Uterus (tissue), 3 donors: ENCODE measurements at regions not wholly inside any gene's neighbourhood (a gene's known extent, or its start where the extent isn't known, plus 50 kb on each side); places are given as distances from the start of the nearest gene placed in this dataset.

ENCODE experiments used
- DNase-seq, 2 donors: peaks; one replicate each; pipeline ENCODE4 v3.0.0-alpha.2; 2019 to 2020
- H3K27ac ChIP-seq, 2 donors: fragments of 200-600 bp; sonication (generic); 1 replicate in 1 of 2; 2 replicates in 1 of 2; pipeline ENCODE4 v1.5.1; 2016 to 2018
- H3K27me3 ChIP-seq, 2 donors: fragments of 200-600 bp; sonication (generic); one replicate each; pipeline ENCODE4 v1.5.1; 2018 to 2019; ENCODE audit warnings: control low read depth in 1 of 2
- H3K36me3 ChIP-seq, 2 donors: fragments of 200-600 bp; sonication (generic); one replicate each; pipeline ENCODE4 v1.5.1; 2019; ENCODE audit warnings: control low read depth in 1 of 2
- H3K4me1 ChIP-seq, 2 donors: fragments of 200-600 bp; sonication (generic); one replicate each; pipeline ENCODE4 v1.5.1; 2018 to 2019; ENCODE audit warnings: control low read depth in 1 of 2
- H3K4me3 ChIP-seq, 2 donors: fragments of 200-600 bp; sonication (generic); 1 replicate in 1 of 2; 2 replicates in 1 of 2; pipeline ENCODE4 v1.5.1; 2018 to 2019; ENCODE audit warnings: mild to moderate bottlenecking in 1 of 2
- H3K9me3 ChIP-seq, 2 donors: fragments of 200-600 bp; sonication (generic); one replicate each; pipeline ENCODE4 v1.5.1; 2019; ENCODE audit warnings: control low read depth in 1 of 2
- CTCF ChIP-seq, 4 experiments: fragments of 200-600 bp in 2 of 4; fragments of 450-650 bp in 2 of 4; sonication (generic) in 2 of 4; IDR thresholded peaks; one replicate each; pipeline ENCODE4 v1.5.1; 2016 to 2019; ENCODE audit warnings: antibody characterized with exemption in 4 of 4, mild to moderate bottlenecking in 2 of 4, moderate library complexity in 1 of 4
- POLR2A ChIP-seq, 2 donors: fragments of 450-650 bp; IDR thresholded peaks; one replicate each; pipeline ENCODE4 v1.6.1; 2016; ENCODE audit warnings: antibody characterized with exemption in 2 of 2, mild to moderate bottlenecking in 1 of 2, moderate library complexity in 1 of 2
- intact Hi-C: fragments of 100-400 bp; cut with DNase I; formaldehyde crosslinking; loops from one replicate; pipeline ENCODE4 v1.15.1; 2023; ENCODE audit warnings: low total_unique reads
- donor health status: DM: yes; HTN: yes; CAD: no.

- intact Hi-C loops = no loop called here
- Histone ChIP-seq H3K36me3 (no peaks in the 10 kb centered on the region), H3K4me1 (no peaks in the 10 kb centered on the region), H3K4me3 (no peak overlapping the region), H3K27me3 (no peaks in the 10 kb centered on the region), H3K9me3 (no peaks in the 10 kb centered on the region), H3K27ac (no peak overlapping the region)
- no peak for DNase-seq
- TF ChIP-seq POLR2A (IDR thresholded peaks at IDR 0.05) = no peak
- TF ChIP-seq CTCF (IDR thresholded peaks at IDR 0.05) = no peak
Measured at GRCh38 chr3:187550446-187550845, 119.7 kb downstream of the SST start.

- TF ChIP-seq POLR2A (IDR thresholded peaks at IDR 0.05) (no peak), CTCF (IDR thresholded peaks at IDR 0.05) (no peak)
- DNase-seq = no peak
- Histone ChIP-seq H3K27ac (no peak overlapping the region), H3K4me3 (no peak overlapping the region), H3K27me3 (no peaks in the 10 kb centered on the region), H3K36me3 (no peaks in the 10 kb centered on the region), H3K9me3 (no peaks in the 10 kb centered on the region), H3K4me1 (no peaks in the 10 kb centered on the region)
- intact Hi-C loops = no loop called here
Measured at GRCh38 chr3:187545366-187545765, 124.8 kb downstream of the SST start.

GRCh38 chr3:187544326-187544725, 125.9 kb downstream of the SST start:
- TF ChIP-seq CTCF (IDR thresholded peaks at IDR 0.05) (no peak), POLR2A (IDR thresholded peaks at IDR 0.05) (no peak)

GRCh38 chr3:187540847-187541246, 129.3 kb downstream of the SST start:
- no peaks in the 10 kb centered on the region for H3K9me3 ChIP-seq
- no peak for DNase-seq
- H3K27me3 ChIP-seq = no peaks in the 10 kb centered on the region
- H3K4me1 ChIP-seq = no peaks in the 10 kb centered on the region
- no peak for TF ChIP-seq POLR2A (IDR thresholded peaks at IDR 0.05)
- no peak for TF ChIP-seq CTCF (IDR thresholded peaks at IDR 0.05)
- intact Hi-C loops = no loop called here
- H3K4me3 ChIP-seq = no peak overlapping the region
- H3K36me3 ChIP-seq = no peaks in the 10 kb centered on the region
- H3K27ac ChIP-seq = no peak overlapping the region

More at GRCh38 chr3:187544326-187544725, 125.9 kb downstream of the SST start:
- no peak overlapping the region for H3K27ac ChIP-seq
- intact Hi-C loops = no loop called here
- no peak for DNase-seq
- no peak overlapping the region for H3K4me3 ChIP-seq
- no peaks in the 10 kb centered on the region for H3K4me1 ChIP-seq
- no peaks in the 10 kb centered on the region for H3K27me3 ChIP-seq
- H3K36me3 ChIP-seq = no peaks in the 10 kb centered on the region
- no peaks in the 10 kb centered on the region for H3K9me3 ChIP-seq

- intact Hi-C loops = no loop called here
- H3K27ac ChIP-seq = no peak overlapping the region
- no peak for DNase-seq
- H3K4me1 ChIP-seq = no peaks in the 10 kb centered on the region
- H3K4me3 ChIP-seq = no peak overlapping the region
- TF ChIP-seq POLR2A (IDR thresholded peaks at IDR 0.05) = no peak
- no peaks in the 10 kb centered on the region for H3K36me3 ChIP-seq
- H3K27me3 ChIP-seq = no peaks in the 10 kb centered on the region
- H3K9me3 ChIP-seq = no peaks in the 10 kb centered on the region
Measured at GRCh38 chr3:187536185-187536584, 134.0 kb downstream of the SST start.

- Histone ChIP-seq H3K9me3 (no peaks in the 10 kb centered on the region), H3K4me1 (no peaks in the 10 kb centered on the region), H3K27me3 (no peaks in the 10 kb centered on the region), H3K27ac (no peak overlapping the region), H3K4me3 (no peak overlapping the region), H3K36me3 (no peaks in the 10 kb centered on the region)
- DNase-seq = no peak
- intact Hi-C loops = no loop called here
- TF ChIP-seq CTCF (IDR thresholded peaks at IDR 0.05) (no peak), POLR2A (IDR thresholded peaks at IDR 0.05) (no peak)
Measured at GRCh38 chr3:187533797-187534196, 136.4 kb downstream of the SST start.
